Tibial artery (tissue), 4 donors: ENCODE measurements at regions not wholly inside any gene's neighbourhood (a gene's known extent, or its start where the extent isn't known, plus 50 kb on each side); places are given as distances from the start of the nearest gene placed in this dataset.

Experiments
- DNase-seq, 2 donors: peaks; one replicate each; pipeline ENCODE4 v3.0.0-alpha.2; 2019
- H3K27ac ChIP-seq, 2 donors: fragments of 200-600 bp; sonication (generic) in 1 of 2; 1 replicate in 1 of 2; 2 replicates in 1 of 2; pipeline ENCODE4 v1.5.1; 2018 to 2019; ENCODE audit warnings: mild to moderate bottlenecking in 1 of 2
- H3K27me3 ChIP-seq, 2 donors: fragments of 200-600 bp; sonication (generic) in 1 of 2; one replicate each; pipeline versions ENCODE4 v1.5.1 to v1.6.0; 2016 to 2019
- H3K36me3 ChIP-seq, 3 donors: fragments of 200-600 bp; sonication (generic) in 2 of 3; one replicate each; pipeline ENCODE4 v1.5.1; 2016 to 2019; ENCODE audit warnings: mild to moderate bottlenecking in 2 of 3
- H3K4me1 ChIP-seq, 4 donors: fragments of 200-600 bp; sonication (generic) in 2 of 4; 1 replicate in 3 of 4; 2 replicates in 1 of 4; pipeline ENCODE4 v1.5.1; 2016 to 2019
- H3K4me3 ChIP-seq, 2 donors: fragments of 200-600 bp; sonication (generic) in 1 of 2; 1 replicate in 1 of 2; 2 replicates in 1 of 2; pipeline ENCODE4 v1.5.1; 2018 to 2019; ENCODE audit warnings: mild to moderate bottlenecking in 2 of 2
- H3K9me3 ChIP-seq, 3 donors: fragments of 200-600 bp; sonication (generic) in 1 of 3; one replicate each; pipeline ENCODE4 v1.5.1; 2016 to 2019
- intact Hi-C: fragments of 100-400 bp; cut with DNase I; formaldehyde crosslinking; loops from one replicate; pipeline ENCODE4 v1.15.0; 2023; ENCODE audit warnings: low total_unique reads
- TF ChIP-seq, protein P1 (sequence below), 2 experiments: fragments of 200-600 bp in 1 of 2; fragments of 450-650 bp in 1 of 2; IDR thresholded peaks; one replicate each; pipeline ENCODE4 v1.5.1; 2017 to 2019; ENCODE audit warnings: antibody characterized with exemption in 2 of 2, mild to moderate bottlenecking in 1 of 2, moderate library complexity in 1 of 2

- no peak for DNase-seq
Measured at GRCh38 chr11:29017941-29018340, 909.8 kb downstream of the METTL15 start.

DNA sequence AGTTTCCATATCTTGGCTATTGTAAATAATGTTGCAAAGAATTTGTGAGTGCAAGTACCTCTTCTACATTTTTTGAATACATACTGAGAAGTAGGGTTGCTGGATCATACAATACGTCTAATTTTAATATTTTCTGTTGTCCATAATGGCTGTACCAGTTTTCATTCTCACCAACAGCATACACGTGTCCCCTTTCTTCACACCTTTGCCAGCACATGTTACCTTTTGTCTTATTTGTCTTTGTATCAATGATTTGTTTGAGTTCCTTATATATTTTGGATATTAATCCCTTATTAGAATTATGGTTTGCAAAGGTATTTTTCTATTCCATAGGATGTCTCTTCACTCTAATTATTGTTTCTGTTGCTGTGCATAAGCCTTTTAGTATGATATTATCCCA lies 904.3 kb downstream of the METTL15 start:
- no peak for DNase-seq
- Histone ChIP-seq H3K9me3 (no peaks in the 10 kb centered on the region), H3K27me3 (no peaks in the 10 kb centered on the region), H3K27ac (no peak overlapping the region), H3K4me3 (no peak overlapping the region), H3K4me1 (no peaks in the 10 kb centered on the region), H3K36me3 (no peaks in the 10 kb centered on the region)
- intact Hi-C loops, result no loop called here
- TF ChIP-seq, protein P1, sequence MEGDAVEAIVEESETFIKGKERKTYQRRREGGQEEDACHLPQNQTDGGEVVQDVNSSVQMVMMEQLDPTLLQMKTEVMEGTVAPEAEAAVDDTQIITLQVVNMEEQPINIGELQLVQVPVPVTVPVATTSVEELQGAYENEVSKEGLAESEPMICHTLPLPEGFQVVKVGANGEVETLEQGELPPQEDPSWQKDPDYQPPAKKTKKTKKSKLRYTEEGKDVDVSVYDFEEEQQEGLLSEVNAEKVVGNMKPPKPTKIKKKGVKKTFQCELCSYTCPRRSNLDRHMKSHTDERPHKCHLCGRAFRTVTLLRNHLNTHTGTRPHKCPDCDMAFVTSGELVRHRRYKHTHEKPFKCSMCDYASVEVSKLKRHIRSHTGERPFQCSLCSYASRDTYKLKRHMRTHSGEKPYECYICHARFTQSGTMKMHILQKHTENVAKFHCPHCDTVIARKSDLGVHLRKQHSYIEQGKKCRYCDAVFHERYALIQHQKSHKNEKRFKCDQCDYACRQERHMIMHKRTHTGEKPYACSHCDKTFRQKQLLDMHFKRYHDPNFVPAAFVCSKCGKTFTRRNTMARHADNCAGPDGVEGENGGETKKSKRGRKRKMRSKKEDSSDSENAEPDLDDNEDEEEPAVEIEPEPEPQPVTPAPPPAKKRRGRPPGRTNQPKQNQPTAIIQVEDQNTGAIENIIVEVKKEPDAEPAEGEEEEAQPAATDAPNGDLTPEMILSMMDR (IDR thresholded peaks at IDR 0.05), result no peak

More at GRCh38 chr11:29017941-29018340, 909.8 kb downstream of the METTL15 start:
- no peaks in the 10 kb centered on the region for H3K27me3 ChIP-seq
- no peak overlapping the region for H3K4me3 ChIP-seq
- H3K9me3 ChIP-seq, result no peaks in the 10 kb centered on the region
- H3K36me3 ChIP-seq, result no peaks in the 10 kb centered on the region
- intact Hi-C loops, result no loop called here
- H3K27ac ChIP-seq, result no peak overlapping the region
- TF ChIP-seq, protein P1 (IDR thresholded peaks at IDR 0.05), result no peak
- no peaks in the 10 kb centered on the region for H3K4me1 ChIP-seq

GRCh38 chr11:29009426-29009825 lies 901.2 kb downstream of the METTL15 start:
- intact Hi-C loops, result no loop called here
- no peaks in the 10 kb centered on the region for H3K4me1 ChIP-seq
- no peak overlapping the region for H3K27ac ChIP-seq
- DNase-seq, result no peak
- TF ChIP-seq, protein P1 (IDR thresholded peaks at IDR 0.05), result no peak
- no peaks in the 10 kb centered on the region for H3K27me3 ChIP-seq
- H3K9me3 ChIP-seq, result no peaks in the 10 kb centered on the region
- no peaks in the 10 kb centered on the region for H3K36me3 ChIP-seq
- H3K4me3 ChIP-seq, result no peak overlapping the region

DNA sequence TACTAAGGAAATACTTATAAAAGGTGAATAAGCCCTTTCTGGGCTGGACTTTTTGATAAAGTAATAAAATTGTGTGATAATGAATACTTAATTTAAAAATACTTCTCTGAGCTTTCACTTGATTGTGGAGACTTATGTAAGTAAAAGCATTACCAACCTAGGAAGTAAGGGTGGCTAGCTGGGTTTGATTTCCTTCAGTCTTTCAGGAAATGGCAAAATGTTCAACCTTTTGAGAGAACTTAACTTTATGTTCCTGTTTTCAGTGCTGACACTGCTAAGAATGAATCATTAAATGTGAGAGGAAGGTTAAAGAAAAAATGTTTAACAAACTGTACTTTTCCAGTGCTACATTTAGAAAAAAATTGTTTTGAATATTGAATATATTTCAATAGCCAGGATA lies 900.3 kb downstream of the METTL15 start:
- no peaks in the 10 kb centered on the region for H3K9me3 ChIP-seq
- H3K27me3 ChIP-seq, result no peaks in the 10 kb centered on the region
- H3K4me3 ChIP-seq, result no peak overlapping the region
- DNase-seq, result no peak
- TF ChIP-seq, protein P1 (IDR thresholded peaks at IDR 0.05), result no peak
- intact Hi-C loops, result no loop called here
- no peak overlapping the region for H3K27ac ChIP-seq
- H3K36me3 ChIP-seq, result no peaks in the 10 kb centered on the region
- no peaks in the 10 kb centered on the region for H3K4me1 ChIP-seq

DNA sequence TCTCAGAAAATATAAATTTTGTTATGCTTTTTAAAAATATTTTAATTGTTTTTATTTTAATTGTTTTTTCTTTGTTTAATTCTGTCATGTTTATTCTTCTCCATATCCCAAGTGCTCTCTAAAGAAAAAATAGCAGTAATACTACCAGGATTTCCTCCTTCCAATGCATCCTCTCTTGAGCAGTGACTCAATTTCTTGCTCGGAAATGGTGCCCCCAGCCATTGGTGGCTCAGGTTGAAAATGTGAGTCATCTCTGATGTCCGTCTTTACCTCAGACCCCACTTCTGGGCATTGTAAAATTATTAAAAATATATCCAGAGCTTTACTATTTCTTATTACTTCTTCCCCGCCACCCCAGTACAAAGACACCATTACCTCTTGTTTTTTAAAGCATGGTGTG lies 898.5 kb downstream of the METTL15 start:
- H3K9me3 ChIP-seq, result no peaks in the 10 kb centered on the region
- no peaks in the 10 kb centered on the region for H3K36me3 ChIP-seq
- TF ChIP-seq, protein P1 (IDR thresholded peaks at IDR 0.05), result no peak
- H3K4me3 ChIP-seq, result no peak overlapping the region
- no peaks in the 10 kb centered on the region for H3K4me1 ChIP-seq
- intact Hi-C loops, result no loop called here
- DNase-seq, result no peak
- H3K27me3 ChIP-seq, result no peaks in the 10 kb centered on the region
- H3K27ac ChIP-seq, result no peak overlapping the region

GRCh38 chr11:29005401-29005980 lies 897.3 kb downstream of the METTL15 start:
- no peak for DNase-seq
- intact Hi-C loops, result no loop called here
- Histone ChIP-seq H3K4me1 (no peaks in the 10 kb centered on the region), H3K36me3 (no peaks in the 10 kb centered on the region), H3K9me3 (no peaks in the 10 kb centered on the region), H3K27me3 (no peaks in the 10 kb centered on the region), H3K27ac (no peak overlapping the region), H3K4me3 (no peak overlapping the region)
- TF ChIP-seq, protein P1 (IDR thresholded peaks at IDR 0.05), result no peak
